GM18511 (cell line): ENCODE measurements at regions not wholly inside any gene's neighbourhood (a gene's known extent, or its start where the extent isn't known, plus 50 kb on each side); places are given as distances from the start of the nearest gene placed in this dataset.

ENCODE experiments used
- ATAC-seq: cut with Tn5 transposase; IDR thresholded peaks from one replicate; pipeline ENCODE4 v1.9.1; 2021; ENCODE audit warnings: mild to moderate bottlenecking, moderate library complexity; ENCODE audit not compliant: unreplicated experiment

- ATAC-seq = no peak
Measured at GRCh38 chr2:82896117-82896516, 1563.0 kb downstream of the SUCLG1 start.

- ATAC-seq = no peak
Measured at GRCh38 chr2:82893190-82893589, 1565.9 kb downstream of the SUCLG1 start.

- ATAC-seq = no peak
Measured at GRCh38 chr2:82879803-82880202, 1579.3 kb downstream of the SUCLG1 start.

- ATAC-seq = no peak
Measured at GRCh38 chr2:82875858-82876257, 1583.2 kb downstream of the SUCLG1 start.

- no peak for ATAC-seq
Measured at GRCh38 chr2:82857967-82858366, 1601.1 kb downstream of the SUCLG1 start.

GRCh38 chr2:82853299-82853698 lies 1605.8 kb downstream of the SUCLG1 start:
- no peak for ATAC-seq

- no peak for ATAC-seq
Measured at GRCh38 chr2:82852787-82853186, 1606.3 kb downstream of the SUCLG1 start.

GRCh38 chr2:82848285-82848684 lies 1610.8 kb downstream of the SUCLG1 start:
- ATAC-seq = no peak

GRCh38 chr2:82839036-82839435 lies 1620.0 kb downstream of the SUCLG1 start:
- ATAC-seq = no peak

- no peak for ATAC-seq
Measured at GRCh38 chr2:82837588-82838304, 1621.3 kb downstream of the SUCLG1 start.

GRCh38 chr2:82834893-82835292 lies 1624.2 kb downstream of the SUCLG1 start:
- ATAC-seq = no peak

- no peak for ATAC-seq
Measured at GRCh38 chr2:82827426-82827825, 1631.7 kb downstream of the SUCLG1 start.

- no peak for ATAC-seq
Measured at GRCh38 chr2:82826437-82826836, 1632.6 kb downstream of the SUCLG1 start.

- no peak for ATAC-seq
Measured at GRCh38 chr2:82825410-82826090, 1633.5 kb downstream of the SUCLG1 start.

GRCh38 chr2:82823892-82824291 lies 1635.2 kb downstream of the SUCLG1 start:
- ATAC-seq = no peak

GRCh38 chr2:82819951-82820350 lies 1639.1 kb downstream of the SUCLG1 start:
- ATAC-seq = no peak

- ATAC-seq = no peak
Measured at GRCh38 chr2:82814146-82814545, 1644.9 kb downstream of the SUCLG1 start.

GRCh38 chr2:82811946-82812345 lies 1647.1 kb downstream of the SUCLG1 start:
- ATAC-seq = no peak

- ATAC-seq = no peak
Measured at GRCh38 chr2:82803307-82803706, 1655.8 kb downstream of the SUCLG1 start.

- ATAC-seq = no peak
Measured at GRCh38 chr2:82797469-82797868, 1661.6 kb downstream of the SUCLG1 start.

- no peak for ATAC-seq
Measured at GRCh38 chr2:82796132-82796531, 1662.9 kb downstream of the SUCLG1 start.

- no peak for ATAC-seq
Measured at GRCh38 chr2:82795446-82795845, 1663.6 kb downstream of the SUCLG1 start.
